NCI-H2029 treated with DMSO at 0.1 percent for 48 hours (cell line): ENCODE measurements at regions not wholly inside any gene's neighbourhood (a gene's known extent, or its start where the extent isn't known, plus 50 kb on each side); places are given as distances from the start of the nearest gene placed in this dataset.

Experiments
- DNase-seq: peaks from one replicate; lab custom pipeline; 2025; lab: John Stamatoyannopoulos, UW

GRCh38 chr4:184575306-184575705, 73.9 kb downstream of the CASP3 start:
- DNase-seq: no peak

- DNase-seq: no peak
Observed at GRCh38 chr4:184574861-184575260, 74.4 kb downstream of the CASP3 start.

DNA sequence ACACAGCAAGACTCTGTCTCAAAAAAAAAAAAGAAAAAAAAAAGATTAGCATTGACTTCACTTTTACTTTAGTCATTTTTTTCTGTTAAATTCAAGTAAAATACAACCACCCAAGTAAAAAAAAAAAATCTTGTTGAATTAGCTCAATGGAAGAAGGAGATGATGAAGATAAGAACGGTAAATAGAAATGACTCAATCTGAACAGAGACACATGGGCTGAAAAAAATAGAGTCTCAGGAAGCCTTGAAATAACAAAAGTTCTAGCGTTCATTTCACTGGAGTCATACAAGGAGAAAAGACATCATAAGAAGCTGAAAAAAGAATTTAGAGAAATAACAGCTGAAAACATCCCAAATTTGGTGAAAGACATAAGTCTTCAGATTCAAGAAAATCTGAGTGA, 75.5 kb downstream of the CASP3 start:
- DNase-seq: no peak

- no peak for DNase-seq
Observed at GRCh38 chr4:184568770-184569169, 80.5 kb downstream of the CASP3 start.

- no peak for DNase-seq
Observed at GRCh38 chr4:184563621-184564020, 85.6 kb downstream of the CASP3 start.

- no peak for DNase-seq
Observed at GRCh38 chr4:184558996-184559395, 84.6 kb upstream of the IRF2 start.

GRCh38 chr4:184553891-184554290, 79.5 kb upstream of the IRF2 start:
- DNase-seq: no peak

DNA sequence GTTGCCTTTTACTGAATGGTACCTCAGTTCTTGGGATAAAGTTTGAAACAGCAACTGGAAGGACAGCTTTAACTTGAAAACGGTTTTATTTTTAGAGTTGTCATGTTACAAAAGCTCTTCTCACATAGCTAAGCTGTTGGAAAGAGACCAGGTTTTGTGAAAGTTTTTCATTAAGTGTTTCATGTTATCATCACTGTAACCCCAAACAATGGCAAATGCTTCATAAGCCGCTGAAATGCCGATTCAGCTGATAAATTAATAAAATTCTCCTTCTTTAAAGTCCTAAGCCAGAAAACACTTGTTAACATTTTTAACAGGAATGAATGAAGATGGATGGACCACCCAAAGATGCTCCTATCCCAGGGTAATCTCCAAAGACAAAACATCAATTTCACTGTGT, 76.1 kb upstream of the IRF2 start:
- DNase-seq: no peak

- no peak for DNase-seq
Observed at GRCh38 chr4:184548648-184549341, 74.4 kb upstream of the IRF2 start.

- DNase-seq: no peak
Observed at GRCh38 chr4:184548316-184548647, 73.9 kb upstream of the IRF2 start.

GRCh38 chr4:184544788-184545409, 70.5 kb upstream of the IRF2 start:
- no peak for DNase-seq

- no peak for DNase-seq
Observed at GRCh38 chr4:184541907-184542306, 67.6 kb upstream of the IRF2 start.

- no peak for DNase-seq
Observed at GRCh38 chr4:184540307-184540706, 66.0 kb upstream of the IRF2 start.

DNA sequence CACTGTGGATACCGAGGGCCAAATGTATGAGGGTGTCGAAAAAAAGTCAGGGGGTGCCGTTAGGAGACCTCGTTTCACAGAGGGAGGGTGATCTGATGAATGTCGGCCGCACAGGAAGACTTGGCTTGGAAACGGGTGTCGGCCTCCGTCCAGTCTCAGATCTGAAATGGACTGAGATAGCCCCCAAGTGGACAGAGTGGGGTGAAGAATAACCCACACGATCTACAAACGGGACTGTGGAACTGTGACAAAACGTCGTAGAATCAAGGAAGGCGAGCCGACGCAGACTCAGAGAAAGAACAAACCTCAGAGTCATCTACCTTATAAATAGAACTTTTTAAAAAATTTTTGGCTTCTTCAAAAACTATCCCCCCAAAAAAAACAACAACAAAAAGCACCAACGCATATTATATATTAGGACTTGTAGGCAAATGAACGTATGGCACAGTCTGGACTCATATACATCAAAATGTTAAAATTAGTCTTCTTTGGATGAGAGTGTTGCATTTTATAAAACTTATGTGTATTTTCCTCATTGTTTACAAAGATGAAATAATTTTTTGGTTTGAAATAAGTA, 63.8 kb upstream of the IRF2 start:
- DNase-seq: peak; percentile 46

DNA sequence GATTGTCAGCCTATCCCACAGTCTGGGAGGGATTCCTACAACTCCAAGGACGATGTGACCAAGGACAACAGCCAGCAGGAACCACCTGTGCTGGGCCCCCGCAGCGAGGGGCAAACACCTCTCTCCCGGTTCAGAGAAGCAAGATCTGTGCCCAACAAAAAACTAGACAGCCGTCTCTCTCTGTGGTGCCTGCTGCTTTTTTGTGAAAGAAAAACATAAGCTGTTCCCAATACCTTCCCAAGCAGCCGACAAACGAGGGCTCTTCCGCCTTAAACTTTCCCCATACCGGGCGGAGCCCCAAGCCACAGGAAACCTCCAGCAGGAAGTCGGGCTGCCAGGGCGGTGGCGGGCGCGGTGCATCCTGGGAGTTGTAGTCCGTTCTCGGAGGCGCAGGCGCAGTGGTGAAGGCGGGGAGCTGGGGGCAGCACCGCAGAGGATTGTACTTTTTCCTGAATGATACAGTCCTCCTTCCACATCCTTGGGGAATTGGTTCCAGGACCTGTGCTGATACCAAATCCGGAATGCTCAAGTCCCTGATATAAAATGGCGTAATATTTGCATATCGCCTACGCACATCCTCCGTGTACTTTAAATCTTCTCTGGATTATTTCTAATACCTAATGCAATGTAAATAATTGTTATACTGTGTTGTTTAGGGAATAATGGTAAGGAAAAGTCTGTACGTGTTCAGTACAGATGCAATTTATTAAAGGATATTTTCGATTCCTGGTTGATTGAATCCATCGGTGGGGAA, 63.1 kb upstream of the IRF2 start:
- DNase-seq: peak; percentile 74

DNA sequence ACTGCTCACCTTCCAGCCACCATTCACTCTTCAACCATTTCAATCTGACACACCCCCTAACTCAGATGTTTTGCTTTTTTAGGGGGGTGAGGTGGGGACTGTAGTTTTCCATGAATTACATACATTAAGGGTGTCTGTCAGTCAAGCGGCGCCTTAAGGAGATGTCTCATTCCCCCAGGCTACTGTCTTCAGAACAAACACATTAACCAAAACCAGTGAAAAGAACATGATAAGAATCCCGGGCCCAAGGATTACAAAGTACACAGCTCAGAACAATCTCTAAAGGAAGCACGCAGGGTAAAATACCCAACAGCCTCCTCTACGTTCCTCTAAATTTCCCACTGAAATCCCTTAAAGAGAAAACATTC, 62.5 kb upstream of the IRF2 start:
- no peak for DNase-seq

GRCh38 chr4:184536065-184536880, 61.9 kb upstream of the IRF2 start:
- no peak for DNase-seq

GRCh38 chr4:184534511-184535391, 60.4 kb upstream of the IRF2 start:
- DNase-seq: no peak

DNA sequence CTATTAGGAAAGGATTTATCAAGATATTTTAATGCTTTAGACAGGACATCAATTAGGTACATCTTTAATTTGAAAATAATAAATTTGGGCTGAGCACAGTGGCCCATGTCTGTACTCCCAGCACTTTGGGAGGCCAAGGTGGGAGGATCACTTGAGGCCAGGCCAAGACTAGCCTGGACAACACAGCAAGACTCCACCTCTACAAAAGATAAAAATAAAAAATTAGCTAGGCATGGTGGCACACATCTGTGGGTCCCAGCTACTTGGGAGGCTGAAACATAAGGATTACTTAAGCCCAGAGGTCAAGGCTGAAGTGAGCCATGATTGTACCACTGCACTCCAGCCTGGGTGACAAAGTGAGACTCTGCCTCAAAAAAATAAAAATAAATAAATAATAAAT, 59.6 kb upstream of the IRF2 start:
- DNase-seq: no peak

GRCh38 chr4:184531008-184531407, 56.7 kb upstream of the IRF2 start:
- no peak for DNase-seq

- no peak for DNase-seq
Observed at GRCh38 chr4:184529283-184529682, 54.9 kb upstream of the IRF2 start.
